ENCODE measurements at regions not wholly inside any gene's neighbourhood (a gene's known extent, or its start where the extent isn't known, plus 50 kb on each side); places are given as distances from the start of the nearest gene placed in this dataset.

GRCh38 chr19:13579388-13580060 is 73.2 kb upstream of the CACNA1A start:
- Histone ChIP-seq H3K9me3 (ENCODE audit: control insufficient read depth, insufficient read depth, low read length) (peaks cover 4% of the 10 kb centered on the region), H3K27ac (ENCODE audit: low read depth, low read length) (no peak overlapping the region), H3K4me1 (ENCODE audit: control insufficient read depth, insufficient read depth, low read length) (no peaks in the 10 kb centered on the region), H3K27me3 (ENCODE audit: control insufficient read depth, insufficient read depth, low read length) (no peaks in the 10 kb centered on the region), H3K4me3 (ENCODE audit: low read depth, low read length) (no peak overlapping the region), H3K9ac (ENCODE audit: low read depth, low read length) (no peak overlapping the region), H3K36me3 (ENCODE audit: control insufficient read depth, insufficient read depth, low read length) (no peaks in the 10 kb centered on the region)

DNA sequence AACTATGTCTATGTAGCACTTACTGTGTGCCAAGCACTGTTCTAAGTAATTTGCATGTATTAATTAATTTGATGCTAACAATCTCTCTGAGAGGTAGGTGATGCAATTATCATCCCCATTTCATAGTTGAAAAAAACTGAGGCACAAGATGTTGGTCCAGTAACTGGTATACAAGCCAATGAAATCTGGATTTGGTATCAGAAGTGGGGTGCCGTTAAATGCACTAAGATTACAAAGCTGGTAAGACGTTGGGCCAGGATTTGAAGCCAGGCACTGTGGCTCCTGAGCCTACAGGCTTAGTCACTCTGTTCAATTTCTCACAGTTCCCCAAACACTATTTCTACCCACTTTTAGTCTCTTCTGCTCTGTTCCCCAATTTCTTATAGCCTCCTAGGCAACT is 70.4 kb upstream of the CACNA1A start:
- H3K9me3 ChIP-seq (ENCODE audit: control insufficient read depth, insufficient read depth, low read length) = peaks cover 4% of the 10 kb centered on the region
- H3K4me1 ChIP-seq (ENCODE audit: control insufficient read depth, insufficient read depth, low read length) = no peaks in the 10 kb centered on the region
- H3K27me3 ChIP-seq (ENCODE audit: control insufficient read depth, insufficient read depth, low read length) = no peaks in the 10 kb centered on the region
- no peak overlapping the region for H3K4me3 ChIP-seq (ENCODE audit: low read depth, low read length)
- no peak overlapping the region for H3K9ac ChIP-seq (ENCODE audit: low read depth, low read length)
- H3K36me3 ChIP-seq (ENCODE audit: control insufficient read depth, insufficient read depth, low read length) = no peaks in the 10 kb centered on the region
- no peak overlapping the region for H3K27ac ChIP-seq (ENCODE audit: low read depth, low read length)

- Histone ChIP-seq H3K4me3 (ENCODE audit: low read depth, low read length) (no peak overlapping the region), H3K9me3 (ENCODE audit: control insufficient read depth, insufficient read depth, low read length) (peaks cover 4% of the 10 kb centered on the region), H3K4me1 (ENCODE audit: control insufficient read depth, insufficient read depth, low read length) (no peaks in the 10 kb centered on the region), H3K27me3 (ENCODE audit: control insufficient read depth, insufficient read depth, low read length) (no peaks in the 10 kb centered on the region), H3K36me3 (ENCODE audit: control insufficient read depth, insufficient read depth, low read length) (no peaks in the 10 kb centered on the region), H3K9ac (ENCODE audit: low read depth, low read length) (no peak overlapping the region), H3K27ac (ENCODE audit: low read depth, low read length) (no peak overlapping the region)
Measured at GRCh38 chr19:13574933-13575332, 68.7 kb upstream of the CACNA1A start.

DNA sequence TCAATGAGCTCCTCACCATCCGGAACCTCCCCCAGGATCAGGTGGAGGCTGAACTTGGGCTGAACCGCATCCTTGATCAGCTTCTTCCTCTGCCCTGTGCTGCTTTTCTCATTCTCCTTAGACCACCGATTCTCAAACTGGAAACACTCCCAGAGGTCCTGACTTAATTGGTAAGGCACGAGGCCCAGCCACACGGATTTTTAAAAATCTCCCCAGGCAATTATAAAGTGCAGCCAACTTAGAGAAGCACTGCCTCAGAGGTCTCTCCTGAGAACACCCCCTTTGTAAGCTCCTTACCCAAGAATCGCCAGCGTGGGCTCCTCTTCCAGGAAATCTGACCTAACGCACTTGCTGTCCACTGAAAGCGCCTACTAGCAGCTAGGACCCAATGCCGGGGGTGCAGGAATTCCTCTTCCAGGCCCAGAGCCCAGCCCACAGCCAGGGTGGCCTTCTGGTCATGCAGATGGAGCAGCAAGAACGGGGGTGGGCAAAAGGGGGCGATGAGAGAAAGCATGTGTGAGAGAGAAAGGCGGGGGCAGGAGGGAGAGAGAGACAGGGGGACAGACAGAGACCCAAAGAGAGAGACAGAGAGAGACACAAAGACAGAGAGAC is 66.9 kb upstream of the CACNA1A start:
- Histone ChIP-seq H3K27me3 (ENCODE audit: control insufficient read depth, insufficient read depth, low read length) (no peaks in the 10 kb centered on the region), H3K9ac (ENCODE audit: low read depth, low read length) (no peak overlapping the region), H3K4me1 (ENCODE audit: control insufficient read depth, insufficient read depth, low read length) (no peaks in the 10 kb centered on the region), H3K36me3 (ENCODE audit: control insufficient read depth, insufficient read depth, low read length) (no peaks in the 10 kb centered on the region), H3K27ac (ENCODE audit: low read depth, low read length) (no peak overlapping the region), H3K9me3 (ENCODE audit: control insufficient read depth, insufficient read depth, low read length) (peaks cover 4% of the 10 kb centered on the region), H3K4me3 (ENCODE audit: low read depth, low read length) (no peak overlapping the region)

- Histone ChIP-seq H3K27ac (ENCODE audit: low read depth, low read length) (no peak overlapping the region), H3K9me3 (ENCODE audit: control insufficient read depth, insufficient read depth, low read length) (no peaks in the 10 kb centered on the region)
Measured at GRCh38 chr19:13561461-13561860, 55.2 kb upstream of the CACNA1A start.

DNA sequence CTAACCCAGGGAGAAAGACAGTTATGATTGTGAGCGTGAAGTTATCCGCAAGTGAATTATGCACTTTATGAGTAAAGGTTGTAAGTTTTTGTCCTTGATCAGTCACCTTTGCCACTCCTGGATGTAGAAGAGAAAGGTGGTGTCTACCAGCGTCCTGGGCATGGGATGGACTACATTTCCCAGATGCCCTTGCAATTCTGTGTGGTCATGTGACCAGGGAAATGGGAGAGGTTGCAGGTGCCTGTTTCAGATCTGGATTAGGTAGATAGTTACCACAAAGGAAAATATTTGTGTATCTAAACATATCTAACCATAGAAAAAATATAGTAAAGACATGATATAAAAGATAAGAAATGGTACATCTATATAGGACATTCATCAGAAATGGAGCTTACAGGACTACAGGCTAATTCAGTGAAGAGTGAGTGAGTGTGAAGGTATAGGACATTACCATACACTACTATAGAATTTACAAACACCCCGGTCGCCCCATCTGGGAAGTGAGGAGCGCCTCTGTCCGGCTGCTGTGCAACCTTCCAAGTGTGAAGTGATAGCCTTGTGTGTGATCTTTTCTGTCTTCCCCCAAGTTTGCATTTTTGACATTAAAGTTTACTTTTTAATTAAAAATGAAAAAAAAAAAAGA is 51.6 kb upstream of the CACNA1A start:
- no peaks in the 10 kb centered on the region for H3K36me3 ChIP-seq (ENCODE audit: control insufficient read depth, insufficient read depth, low read length)
- no peak overlapping the region for H3K27ac ChIP-seq (ENCODE audit: low read depth, low read length)
- H3K4me3 ChIP-seq (ENCODE audit: low read depth, low read length) = no peak overlapping the region
- no peaks in the 10 kb centered on the region for H3K9me3 ChIP-seq (ENCODE audit: control insufficient read depth, insufficient read depth, low read length)
- H3K4me1 ChIP-seq (ENCODE audit: control insufficient read depth, insufficient read depth, low read length) = no peaks in the 10 kb centered on the region
- H3K9ac ChIP-seq (ENCODE audit: low read depth, low read length) = no peak overlapping the region
- H3K27me3 ChIP-seq (ENCODE audit: control insufficient read depth, insufficient read depth, low read length) = no peaks in the 10 kb centered on the region

More at GRCh38 chr19:13561461-13561860, 55.2 kb upstream of the CACNA1A start:
- Histone ChIP-seq H3K4me1 (ENCODE audit: control insufficient read depth, insufficient read depth, low read length) (no peaks in the 10 kb centered on the region), H3K9ac (ENCODE audit: low read depth, low read length) (no peak overlapping the region), H3K36me3 (ENCODE audit: control insufficient read depth, insufficient read depth, low read length) (no peaks in the 10 kb centered on the region), H3K4me3 (ENCODE audit: low read depth, low read length) (no peak overlapping the region), H3K27me3 (ENCODE audit: control insufficient read depth, insufficient read depth, low read length) (no peaks in the 10 kb centered on the region)

GRCh38 chr19:13556552-13556951 is 50.3 kb upstream of the CACNA1A start:
- H3K4me3 ChIP-seq (ENCODE audit: low read depth, low read length) = no peak overlapping the region
- no peaks in the 10 kb centered on the region for H3K36me3 ChIP-seq (ENCODE audit: control insufficient read depth, insufficient read depth, low read length)
- H3K9ac ChIP-seq (ENCODE audit: low read depth, low read length) = no peak overlapping the region
- H3K27ac ChIP-seq (ENCODE audit: low read depth, low read length) = no peak overlapping the region
- no peaks in the 10 kb centered on the region for H3K4me1 ChIP-seq (ENCODE audit: control insufficient read depth, insufficient read depth, low read length)
- H3K27me3 ChIP-seq (ENCODE audit: control insufficient read depth, insufficient read depth, low read length) = no peaks in the 10 kb centered on the region
- H3K9me3 ChIP-seq (ENCODE audit: control insufficient read depth, insufficient read depth, low read length) = no peaks in the 10 kb centered on the region

Measured in HUES48 (cell line).